NCI-H460 (cell line): ENCODE measurements at regions not wholly inside any gene's neighbourhood (a gene's known extent, or its start where the extent isn't known, plus 50 kb on each side); places are given as distances from the start of the nearest gene placed in this dataset.
"Not testable (repeated sequence)": the region's sequence is repeated elsewhere in the genome, so short reads cannot be mapped to it uniquely, and the experiment has no call there.

ENCODE experiments used
- DNase-seq: peaks from one replicate; pipeline ENCODE4 v3.0.0-alpha.2; 2016; ENCODE audit warnings: low read depth; ENCODE audit errors: extremely low read depth

GRCh38 chr4:58093352-58093751, 983.2 kb upstream of the IGFBP7 start:
- no peak for DNase-seq

- no peak for DNase-seq
Observed at GRCh38 chr4:58090539-58090938, 980.4 kb upstream of the IGFBP7 start.

- DNase-seq = no peak
Observed at GRCh38 chr4:58081356-58081755, 971.2 kb upstream of the IGFBP7 start.

DNA sequence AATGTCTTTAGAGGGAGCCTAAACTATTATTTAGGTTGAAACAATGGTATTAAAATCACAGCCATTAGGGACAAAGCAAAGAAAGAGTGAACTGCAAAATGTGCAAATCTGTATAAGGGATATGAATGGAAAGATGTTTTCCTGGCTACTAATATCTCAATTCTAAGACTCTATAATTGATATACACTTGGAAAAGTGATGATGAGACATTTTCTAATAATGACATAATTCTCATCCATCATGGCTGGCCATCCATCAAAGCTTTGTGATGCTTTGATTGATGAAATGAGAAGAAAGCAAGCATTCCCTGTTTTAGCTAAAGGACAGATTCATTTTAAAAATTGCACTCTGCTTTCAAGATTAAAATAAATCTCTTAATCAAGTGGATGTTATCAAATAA, 965.5 kb upstream of the IGFBP7 start:
- no peak for DNase-seq

- DNase-seq = no peak
Observed at GRCh38 chr4:58074382-58074781, 964.2 kb upstream of the IGFBP7 start.

- no peak for DNase-seq
Observed at GRCh38 chr4:58070726-58071125, 960.5 kb upstream of the IGFBP7 start.

- DNase-seq = no peak
Observed at GRCh38 chr4:58064653-58065052, 954.5 kb upstream of the IGFBP7 start.

DNA sequence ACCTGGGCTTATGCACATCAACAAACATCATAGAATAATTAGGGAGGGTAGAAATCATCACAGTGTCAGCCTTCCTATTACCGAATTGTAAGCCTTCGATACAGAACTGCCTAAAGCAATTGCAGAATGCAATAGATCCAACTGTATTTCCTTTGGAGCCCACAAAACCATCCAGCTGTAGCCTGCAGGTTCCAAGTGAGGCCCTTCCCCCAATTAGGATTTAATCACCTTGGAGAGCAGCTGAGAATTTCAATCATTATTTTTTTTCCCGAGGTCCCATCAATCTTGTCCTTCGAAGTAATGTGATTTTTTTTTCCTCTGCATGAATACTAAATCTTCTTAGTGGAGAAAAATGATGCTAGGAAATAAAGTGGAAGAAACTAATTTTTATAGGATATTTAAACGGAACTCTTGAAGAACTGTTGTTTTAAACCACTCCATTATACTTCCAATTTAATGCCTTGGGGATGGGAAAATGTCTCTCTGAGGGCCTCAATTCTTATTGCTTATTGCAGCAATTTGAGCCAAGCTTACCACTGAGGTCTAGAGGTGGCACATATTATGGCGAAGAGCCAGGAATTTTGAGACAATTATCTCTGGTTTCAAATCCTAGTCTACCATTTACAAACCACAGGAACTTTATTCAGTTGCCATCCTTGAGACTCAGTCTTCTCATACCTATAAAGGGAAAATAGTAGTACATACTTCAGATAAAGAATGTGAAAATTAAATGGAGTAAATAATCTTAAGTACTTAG, 953.4 kb upstream of the IGFBP7 start:
- DNase-seq = no peak

- DNase-seq = no peak
Observed at GRCh38 chr4:58061967-58062366, 951.8 kb upstream of the IGFBP7 start.

DNA sequence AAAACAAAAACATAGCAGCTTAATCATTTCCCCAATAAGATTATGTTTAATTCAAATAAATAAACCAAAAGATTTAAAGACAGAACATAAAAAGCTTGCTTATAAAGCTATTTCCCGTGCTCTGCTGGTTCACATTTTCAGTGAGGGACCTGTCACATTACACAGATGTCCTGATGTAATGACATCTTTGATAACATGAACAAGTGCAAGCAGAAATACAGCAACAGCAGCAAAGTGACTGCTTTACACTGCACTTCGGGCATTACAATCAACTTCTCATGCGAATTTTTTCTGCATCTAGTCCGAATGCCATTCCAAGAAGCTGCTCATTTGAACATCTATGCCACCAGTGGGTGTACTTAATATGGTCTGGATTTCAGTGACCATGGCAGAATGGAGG, 940.3 kb upstream of the IGFBP7 start:
- no peak for DNase-seq

DNA sequence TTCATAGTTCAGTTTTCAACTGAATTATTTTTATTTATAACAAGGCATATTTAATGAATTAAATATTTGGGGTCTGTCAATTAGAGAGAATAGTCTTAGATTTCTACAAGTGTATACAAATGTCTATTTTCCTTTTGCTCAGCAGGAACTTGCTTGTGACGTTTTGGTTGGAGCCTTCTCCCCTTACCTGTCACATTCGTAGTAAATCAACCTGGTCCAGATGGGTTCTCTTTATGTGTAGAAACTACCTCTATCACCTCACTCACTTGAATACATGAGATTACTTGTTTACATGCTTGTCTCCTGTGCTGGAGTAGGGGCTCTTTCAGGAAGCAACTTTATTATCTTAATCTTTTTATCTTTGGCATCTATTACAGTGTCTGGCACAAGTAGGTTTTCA, 938.3 kb upstream of the IGFBP7 start:
- no peak for DNase-seq

GRCh38 chr4:58042176-58042575, 932.0 kb upstream of the IGFBP7 start:
- no peak for DNase-seq

DNA sequence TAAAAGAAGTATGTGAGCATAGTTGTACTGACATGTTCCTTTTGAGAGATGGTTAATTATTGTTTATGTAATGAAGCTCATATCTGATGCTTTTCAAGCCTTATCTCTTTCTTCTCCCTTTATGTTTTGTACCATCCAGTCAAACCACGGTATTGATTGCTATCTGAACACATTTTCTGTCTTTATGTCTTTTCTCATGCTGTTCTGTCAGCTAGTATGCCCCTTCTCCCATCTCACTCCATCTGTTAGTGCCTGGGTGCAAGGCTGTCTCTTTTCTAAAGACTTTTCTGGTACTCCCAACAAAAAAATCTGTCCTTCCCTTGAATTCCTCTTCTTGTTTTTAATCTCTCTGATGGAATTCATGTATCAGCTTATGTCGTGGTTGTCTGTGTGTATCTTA, 883.8 kb upstream of the IGFBP7 start:
- no peak for DNase-seq

DNA sequence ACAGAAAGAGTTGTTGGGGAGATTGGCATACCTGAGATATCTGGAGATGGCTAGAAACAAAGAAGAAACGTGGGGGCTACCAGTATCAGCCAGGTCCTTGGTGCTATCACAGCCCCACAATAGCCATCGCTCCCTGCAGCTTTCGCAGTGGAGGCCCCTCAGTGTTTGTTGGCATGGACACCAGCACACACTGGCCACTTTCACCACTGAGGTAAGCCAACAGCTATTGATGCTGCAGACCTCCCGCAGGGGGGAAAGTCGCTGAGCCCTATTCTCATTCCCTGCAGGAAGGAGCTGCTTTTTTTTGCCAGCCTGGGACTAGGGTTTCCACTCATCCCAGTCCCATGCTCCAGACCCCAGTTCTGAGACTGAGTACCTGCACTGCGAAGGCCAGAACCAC, 879.2 kb upstream of the IGFBP7 start:
- DNase-seq = no peak

GRCh38 chr4:57985161-57985560, 875.0 kb upstream of the IGFBP7 start:
- DNase-seq = no peak

DNA sequence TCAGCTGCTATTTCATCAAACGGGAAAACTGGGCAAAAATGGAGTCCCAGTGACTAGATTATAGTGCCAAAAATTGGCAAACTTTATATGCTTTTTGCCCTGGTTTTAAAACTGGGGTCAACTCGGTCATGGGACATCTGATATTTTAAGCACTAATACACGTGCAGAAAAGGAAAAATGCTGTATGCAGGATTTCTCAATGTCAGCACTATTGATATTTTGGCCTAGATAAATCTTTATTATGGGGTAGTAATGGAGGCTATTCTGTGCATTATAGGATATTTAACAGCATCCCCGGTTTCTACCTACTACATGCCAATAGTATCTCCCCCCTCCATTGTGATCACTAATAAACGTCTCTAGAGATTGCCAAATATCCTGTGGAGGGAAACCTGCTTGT, 870.9 kb upstream of the IGFBP7 start:
- no peak for DNase-seq

GRCh38 chr4:57974821-57975220, 864.6 kb upstream of the IGFBP7 start:
- no peak for DNase-seq

GRCh38 chr4:57973819-57974218, 863.6 kb upstream of the IGFBP7 start:
- DNase-seq = no peak

- DNase-seq = no peak
Observed at GRCh38 chr4:57971261-57971660, 861.1 kb upstream of the IGFBP7 start.

GRCh38 chr4:57966987-57967760, 857.0 kb upstream of the IGFBP7 start:
- DNase-seq = no peak

DNA sequence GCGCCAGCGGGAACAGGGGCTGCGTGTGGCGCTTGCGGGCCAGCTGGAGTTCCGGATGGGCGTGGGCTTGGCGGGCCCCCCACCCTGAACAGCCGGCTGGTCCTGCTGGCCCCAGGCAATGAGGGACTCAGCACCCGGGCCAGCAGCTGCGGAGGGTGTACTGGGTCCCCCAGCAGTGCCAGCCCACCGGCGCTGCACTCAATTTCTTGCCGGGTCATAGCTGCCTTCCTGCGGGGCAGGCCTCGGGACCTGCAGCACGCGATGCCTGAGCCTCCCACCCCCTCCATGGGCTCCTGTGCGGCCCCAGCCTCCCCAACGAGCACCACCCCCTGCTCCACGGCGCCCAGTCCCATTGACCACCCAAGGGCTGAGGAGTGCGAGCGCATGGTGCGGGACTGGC, 855.2 kb upstream of the IGFBP7 start:
- DNase-seq = not testable (repeated sequence)

- no peak for DNase-seq
Observed at GRCh38 chr4:57945298-57945697, 835.1 kb upstream of the IGFBP7 start.
